Left cardiac atrium (tissue), 4 donors: ENCODE measurements at regions not wholly inside any gene's neighbourhood (a gene's known extent, or its start where the extent isn't known, plus 50 kb on each side); places are given as distances from the start of the nearest gene placed in this dataset.

Source experiments
- ATAC-seq, 2 donors: fragments of 200-7000 bp; cut with Tn5 transposase; one replicate each; pipeline ENCODE4 v1.9.1; 2020; ENCODE audit warnings: mild to moderate bottlenecking in 2 of 2, moderate library complexity in 2 of 2
- DNase-seq: peaks from one replicate; pipeline ENCODE4 v3.0.0-alpha.2; 2020
- intact Hi-C, 2 donors: fragments of 100-400 bp; cut with DNase I; formaldehyde crosslinking; loops; one replicate each; pipeline versions ENCODE4 v1.14.1 to v1.15.1; 2022 to 2023
- donor health status: DM: no; HTN: yes; CAD: no.
- donor health status: DM: no; HTN: yes; CAD: no; lungs with severe emphysema.
- donor health status: DM: yes; HTN: yes; CAD: no.
- donor health status: Dilated cardiomyopathy.

GRCh38 chr10:24793648-24794379, 70.1 kb upstream of the ARHGAP21 start:
- DNase-seq (no peak), ATAC-seq (no peak)
- intact Hi-C loops = no loop called here

GRCh38 chr10:24792638-24793037, 69.0 kb upstream of the ARHGAP21 start:
- no peak for ATAC-seq
- no peak for DNase-seq
- intact Hi-C loops = no loop called here

GRCh38 chr10:24791084-24791726, 67.5 kb upstream of the ARHGAP21 start:
- intact Hi-C loops = no loop called here
- ATAC-seq (no peak), DNase-seq (no peak)

GRCh38 chr10:24790599-24790998, 66.9 kb upstream of the ARHGAP21 start:
- DNase-seq = no peak
- intact Hi-C loops = no loop called here
- peak in 1 of 2 donors; percentile 5 for ATAC-seq

- no peak for DNase-seq
- intact Hi-C loops = no loop called here
- ATAC-seq = no peak
Observed at GRCh38 chr10:24790073-24790472, 66.4 kb upstream of the ARHGAP21 start.

- intact Hi-C loops = no loop called here
- ATAC-seq = no peak
- no peak for DNase-seq
Observed at GRCh38 chr10:24784923-24785322, 61.2 kb upstream of the ARHGAP21 start.

- intact Hi-C loops = no loop called here
- DNase-seq (no peak), ATAC-seq (no peak)
Observed at GRCh38 chr10:24784061-24784460, 60.4 kb upstream of the ARHGAP21 start.

GRCh38 chr10:24783504-24783903, 59.8 kb upstream of the ARHGAP21 start:
- intact Hi-C loops = no loop called here
- ATAC-seq (no peak), DNase-seq (no peak)

- intact Hi-C loops = no loop called here
- DNase-seq (no peak), ATAC-seq (no peak)
Observed at GRCh38 chr10:24779737-24780136, 56.0 kb upstream of the ARHGAP21 start.

GRCh38 chr10:24778298-24778697, 54.6 kb upstream of the ARHGAP21 start:
- DNase-seq (no peak), ATAC-seq (no peak)
- intact Hi-C loops = no loop called here

GRCh38 chr10:24777196-24777595, 53.5 kb upstream of the ARHGAP21 start:
- intact Hi-C loops = no loop called here
- ATAC-seq (no peak), DNase-seq (no peak)

- ATAC-seq = no peak
- DNase-seq = no peak
- intact Hi-C loops = no loop called here
Observed at GRCh38 chr10:24773939-24774589, 50.4 kb upstream of the ARHGAP21 start.
